K562 (cell line): ENCODE measurements at regions not wholly inside any gene's neighbourhood (a gene's known extent, or its start where the extent isn't known, plus 50 kb on each side); places are given as distances from the start of the nearest gene placed in this dataset.
A peak's percentile ranks its signal among the peaks of the same experiment; 100 is the strongest.

ENCODE experiments used
- ATAC-seq: fragments of 200-7000 bp; cut with Tn5 transposase; 3 replicates; pipeline ENCODE4 v1.9.1; 2020; ENCODE audit warnings: moderate library complexity
- BruUV-seq: library from RNA; stranded (reverse); fragments of 400-500 nt; replicated peaks from 2 replicates; lab custom pipeline; 2021; lab: Mats Ljungman, UMichigan
- CTCF ChIA-PET: fragments of 300-600 bp; formaldehyde crosslinking; extraction: SDS; loops from one replicate; lab custom pipeline; 2021; ENCODE audit warnings: low intra/inter-chr PET ratio; lab: Yijun Ruan, JAX
- POLR2A ChIA-PET: fragments of 300-600, 350-650 bp; sonication (Branson Sonifier 250); formaldehyde crosslinking; extraction: SDS; loops from one replicate; lab custom pipeline; 2021; ENCODE audit warnings: antibody characterized with exemption, inconsistent platforms; lab: Yijun Ruan, JAX
- DNase-seq, 4 experiments: peaks; one replicate each; pipeline versions ENCODE4 v3.0.0 to v3.0.0-alpha.2; 2011 to 2018; ENCODE audit warnings: low spot score in 3 of 4, mixed read lengths in 3 of 4; ENCODE audit errors: extremely low read depth in 1 of 4
- FAIRE-seq: peaks from 2 replicates; lab custom pipeline; 2011; peaks lifted over from hg19 to GRCh38; lab: Jason Lieb, UNC
- H2AFZ ChIP-seq: 2 replicates; pipeline ENCODE4 v1.6.0; 2011; ENCODE audit warnings: low read depth, low read length, control low read depth, inconsistent platforms
- H3K27ac ChIP-seq: fragments of 200-600 bp; 3 replicates; pipeline ENCODE4 v1.8.0; 2011; ENCODE audit warnings: low read depth, mild to moderate bottlenecking, control low read depth, inconsistent platforms, low read length, moderate library complexity, mixed read lengths; ENCODE audit errors: extremely low read depth
- H3K27me3 ChIP-seq, 2 experiments: fragments of 300-600 bp in 1 of 2; 2 replicates in 1 of 2; 3 replicates in 1 of 2; pipeline versions ENCODE4 v1.6.0 to v1.8.0; 2011; ENCODE audit warnings: inconsistent platforms in 2 of 2, low read length in 2 of 2, mild to moderate bottlenecking in 1 of 2, mixed read lengths in 1 of 2, moderate library complexity in 1 of 2; ENCODE audit not compliant: control insufficient read depth in 2 of 2, insufficient read depth in 2 of 2
- H3K36me3 ChIP-seq: fragments of 300-600 bp; 3 replicates; pipeline ENCODE4 v1.8.0; 2011; ENCODE audit warnings: mild to moderate bottlenecking, low read length, inconsistent platforms; ENCODE audit not compliant: control insufficient read depth, insufficient read depth
- H3K4me1 ChIP-seq, 2 experiments: fragments of 200-600 bp in 1 of 2; replicated peaks in 1 of 2; 2 replicates in 1 of 2; 3 replicates in 1 of 2; pipeline versions ENCODE4 v1.5.1 to v1.8.0; 2011; ENCODE audit warnings: inconsistent platforms in 2 of 2, low read length in 2 of 2, mild to moderate bottlenecking in 1 of 2, mixed read lengths in 1 of 2, moderate library complexity in 1 of 2; ENCODE audit not compliant: control insufficient read depth in 2 of 2, insufficient read depth in 2 of 2
- H3K4me2 ChIP-seq: 2 replicates; pipeline ENCODE4 v1.6.1; 2011; ENCODE audit warnings: low read length, control low read depth, inconsistent platforms, mixed read lengths; ENCODE audit not compliant: insufficient read depth
- H3K4me3 ChIP-seq: fragments of 200-600 bp; sonication (generic), shearing (Covaris generic); 2 replicates; pipeline ENCODE4 v1.5.1; 2016; ENCODE audit warnings: control low read depth, inconsistent platforms
- H3K79me2 ChIP-seq: fragments of 200-600 bp; 3 replicates; pipeline ENCODE4 v1.8.0; 2011; ENCODE audit warnings: low read length, inconsistent platforms; ENCODE audit not compliant: control insufficient read depth, insufficient read depth
- H3K9ac ChIP-seq, 2 experiments: 2 replicates each; pipeline versions ENCODE4 v1.6.0 to v1.6.1; 2011; ENCODE audit warnings: low read depth in 2 of 2, low read length in 2 of 2, control low read depth in 1 of 2, inconsistent platforms in 1 of 2, mild to moderate bottlenecking in 1 of 2, mixed read lengths in 1 of 2; ENCODE audit not compliant: insufficient read depth in 1 of 2
- H3K9me1 ChIP-seq: one replicate; pipeline ENCODE4 v1.6.0; 2011; ENCODE audit warnings: inconsistent platforms, mild to moderate bottlenecking, low read length, moderate library complexity; ENCODE audit not compliant: control insufficient read depth, insufficient read depth
- H3K9me3 ChIP-seq: replicated peaks from 2 replicates; pipeline ENCODE4 v1.5.1; 2011; ENCODE audit warnings: low read depth, low read length, inconsistent platforms; ENCODE audit not compliant: control insufficient read depth, insufficient read depth
- H4K20me1 ChIP-seq: replicated peaks from 2 replicates; pipeline ENCODE4 v1.6.1; 2011; ENCODE audit warnings: low read length, inconsistent platforms, mixed read lengths; ENCODE audit not compliant: control insufficient read depth, insufficient read depth
- BRD4 ChIP-seq: fragments of 200-600 bp; sonication (generic); IDR thresholded peaks from 2 replicates; pipeline ENCODE4 v1.6.1; 2017; ENCODE audit warnings: inconsistent platforms
- CEBPG ChIP-seq, 3 experiments: fragments of 200-800 bp in 1 of 3; sonication (Bioruptor generic) in 1 of 3; sonication (generic) in 1 of 3; formaldehyde crosslinking in 1 of 3; IDR thresholded peaks in 2 of 3; conservative IDR thresholded peaks in 1 of 3; 2 replicates each; pipeline versions ENCODE4 v1.6.1 to v1.8.0; 2016 to 2022; ENCODE audit warnings: missing compliant biosample characterization in 2 of 3, missing genetic modification characterization in 2 of 3, mild to moderate bottlenecking in 1 of 3, missing genetic modification reagents in 1 of 3
- GABPB2 ChIP-seq: fragments of 250-450 bp; sonication (Bioruptor Pico); conservative IDR thresholded peaks from 2 replicates; pipeline ENCODE4 v1.5.1; 2021; ENCODE audit warnings: mild to moderate bottlenecking
- NFATC3 ChIP-seq: fragments of 450-650 bp; IDR thresholded peaks from 2 replicates; pipeline ENCODE4 v1.6.1; 2017; ENCODE audit warnings: mild to moderate bottlenecking
- PTTG1 ChIP-seq: fragments of 450-650 bp; IDR thresholded peaks from 2 replicates; pipeline ENCODE4 v1.6.1; 2016; ENCODE audit warnings: low read depth, mild to moderate bottlenecking, missing genetic modification characterization, missing compliant biosample characterization
- SRSF9 ChIP-seq: fragments of 200-400 bp; formaldehyde crosslinking; IDR thresholded peaks from 2 replicates; pipeline ENCODE4 v1.6.1; 2017; ENCODE audit warnings: low read depth, low read length, borderline replicate concordance
- ZNF639 ChIP-seq, 2 experiments: fragments of 200-800 bp in 1 of 2; sonication (Bioruptor generic) in 1 of 2; sonication (generic) in 1 of 2; formaldehyde crosslinking in 1 of 2; IDR thresholded peaks in 1 of 2; conservative IDR thresholded peaks in 1 of 2; 2 replicates each; pipeline versions ENCODE4 v1.5.0 to v1.6.1; 2016 to 2020; ENCODE audit warnings: missing compliant biosample characterization in 1 of 2, missing genetic modification characterization in 1 of 2, missing genetic modification reagents in 1 of 2
- ZNF785 ChIP-seq: fragments of 250-450 bp; sonication (Bioruptor Pico); IDR thresholded peaks from 2 replicates; pipeline ENCODE4 v1.4.0; 2020; ENCODE audit warnings: mild to moderate bottlenecking
- WGBS: fragments of 100-300 bp; shearing (Covaris generic); methylation state at CpG from one replicate; pipeline ENCODE4 v1.1.6; 2016; ENCODE audit warnings: low coverage, mixed read lengths; ENCODE audit not compliant: insufficient coverage; ENCODE audit errors: missing lambda C conversion rate; 5-methylcytosine and 5-hydroxymethylcytosine counted together
- in situ Hi-C: fragments of 300-500 bp; cut with MboI; formaldehyde crosslinking; loops from 4 replicates; pipeline ENCODE4 v1.15.0; 2018; ENCODE audit warnings: inconsistent platforms, mixed read lengths
- intact Hi-C: fragments of 100-400 bp; cut with micrococcal nuclease; formaldehyde crosslinking; loops from 2 replicates; pipeline ENCODE4 v1.14.2; 2022

GRCh38 chr11:43124272-43124935 lies 187.4 kb upstream of the API5 start:
- WGBS, result 6% methylated on average over 3 of the region's 3 CpGs
- Histone ChIP-seq H3K4me2 (no peak overlapping the region), H3K27ac (no peak overlapping the region), H2AFZ (no peak overlapping the region), H4K20me1 (no peaks in the 10 kb centered on the region), H3K9ac (no peak overlapping the region), H3K27me3 (no peaks in the 10 kb centered on the region), H3K79me2 (no peaks in the 10 kb centered on the region), H3K4me1 (no peaks in the 10 kb centered on the region), H3K9me1 (no peaks in the 10 kb centered on the region), H3K36me3 (no peaks in the 10 kb centered on the region), H3K9me3 (no peaks in the 10 kb centered on the region), H3K4me3 (no peak overlapping the region)
- POLR2A ChIA-PET, result no interaction called here
- CTCF ChIA-PET, result no interaction called here
- FAIRE-seq (no peak), DNase-seq (no peak), ATAC-seq (no peak)
- BruUV-seq, result no TSS peak
- in situ Hi-C loops (no loop called here), intact Hi-C loops (no loop called here)
- TF ChIP-seq SRSF9 (no peak), ZNF785 (CRISPR knock-in tag) (no peak), NFATC3 (no peak), GABPB2 (CRISPR knock-in tag) (no peak), PTTG1 (tag) (no peak)

- Histone ChIP-seq H3K4me1 (no peaks in the 10 kb centered on the region), H3K9ac (no peak overlapping the region), H3K27me3 (no peaks in the 10 kb centered on the region), H3K79me2 (no peaks in the 10 kb centered on the region), H3K9me3 (no peaks in the 10 kb centered on the region), H3K27ac (no peak overlapping the region), H2AFZ (no peak overlapping the region), H3K4me3 (no peak overlapping the region), H3K9me1 (no peaks in the 10 kb centered on the region), H3K36me3 (no peaks in the 10 kb centered on the region), H4K20me1 (no peaks in the 10 kb centered on the region), H3K4me2 (no peak overlapping the region)
- 0% methylated on average over 2 of the region's 2 CpGs for WGBS
- no peak for FAIRE-seq
- TF ChIP-seq BRD4 (no peak), ZNF639 (CRISPR knock-in tag; conservative IDR thresholded peaks at IDR 0.05 in 1 of 2, IDR thresholded peaks at IDR 0.05 in 1 of 2) (no peak), CEBPG (CRISPR knock-in tag; IDR thresholded peaks at IDR 0.05) (no peak), CEBPG (tag; conservative IDR thresholded peaks at IDR 0.05 in 1 of 2, IDR thresholded peaks at IDR 0.05 in 1 of 2) (peak in 1 of 2 experiments; percentile 49; a peak in 2 of 4 replicates)
- CTCF ChIA-PET, result interaction anchor here (0.6 kb wide), 1 partner anchor 1626 kb away, joined by 4 read pairs; no protein-coding TSS in a partner anchor
- intact Hi-C loops (no loop called here), in situ Hi-C loops (no loop called here)
- POLR2A ChIA-PET, result no interaction called here
- no peak for DNase-seq
- ATAC-seq, result no peak
- BruUV-seq, result no TSS peak
Measured at GRCh38 chr11:43129329-43129728, 182.5 kb upstream of the API5 start.
